Putamen (tissue), 1 donor: ENCODE measurements at regions not wholly inside any gene's neighbourhood (a gene's known extent, or its start where the extent isn't known, plus 50 kb on each side); places are given as distances from the start of the nearest gene placed in this dataset.

Source experiments
- DNase-seq: peaks from one replicate; pipeline ENCODE4 v3.0.0-alpha.2; 2016; ENCODE audit warnings: low spot score

DNA sequence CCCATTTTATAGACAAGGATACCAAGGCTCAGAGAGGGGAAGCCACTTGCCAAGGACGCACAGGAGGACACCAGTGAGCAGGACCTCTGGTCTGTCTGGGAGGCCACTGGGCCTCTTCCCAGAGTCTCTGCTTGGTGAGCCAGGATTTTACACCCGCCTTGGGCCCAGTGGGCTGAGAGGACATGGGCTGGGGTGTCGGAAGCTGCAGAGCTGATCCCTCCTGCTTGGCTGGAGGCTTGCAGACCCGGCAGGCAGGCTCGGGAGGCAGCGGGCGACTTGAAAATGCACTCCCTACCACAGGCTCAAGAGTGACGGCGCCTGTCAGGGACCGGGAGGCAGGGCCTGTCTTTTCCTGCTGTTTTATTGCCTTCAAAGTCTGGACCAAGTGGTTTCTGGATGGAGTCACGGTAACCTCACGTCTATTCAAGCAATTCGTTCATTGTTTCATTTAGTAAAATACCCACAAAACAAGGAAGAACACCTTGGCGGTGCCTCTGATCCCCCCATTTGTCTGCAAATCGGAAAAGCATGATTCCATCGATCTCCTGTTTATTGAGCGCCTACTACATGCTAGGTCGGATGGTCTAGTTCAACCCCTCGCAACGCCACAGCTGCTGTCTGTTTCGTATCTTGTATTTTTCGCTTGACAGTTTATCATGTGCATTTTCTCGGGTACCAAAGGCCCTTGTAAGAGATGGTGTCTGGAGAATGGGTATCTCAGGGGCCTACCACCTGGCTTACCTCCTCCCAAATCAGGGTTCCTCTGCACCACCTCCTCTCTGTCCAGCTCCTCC, 108.1 kb upstream of the IER5L start:
- DNase-seq: no peak

DNA sequence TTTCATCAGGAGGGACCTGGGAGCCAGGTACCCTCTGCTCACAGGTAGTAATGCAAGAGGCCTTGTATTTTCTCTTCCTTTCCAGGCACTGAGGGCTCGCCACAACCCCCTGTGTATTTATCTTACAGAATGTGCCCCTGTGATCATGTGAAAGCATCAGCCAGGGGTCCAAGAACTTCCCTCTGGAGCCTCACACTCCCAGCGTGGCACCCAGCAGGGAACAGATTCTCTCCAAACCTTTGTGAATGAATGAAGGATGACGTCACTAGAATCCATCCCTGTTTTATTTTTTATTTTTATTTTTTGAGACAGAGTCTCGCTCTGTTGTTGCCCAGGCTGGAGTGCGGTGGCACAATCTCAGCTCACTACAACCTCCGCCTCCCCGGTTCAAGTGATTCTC, 107.3 kb upstream of the IER5L start:
- DNase-seq: no peak

DNA sequence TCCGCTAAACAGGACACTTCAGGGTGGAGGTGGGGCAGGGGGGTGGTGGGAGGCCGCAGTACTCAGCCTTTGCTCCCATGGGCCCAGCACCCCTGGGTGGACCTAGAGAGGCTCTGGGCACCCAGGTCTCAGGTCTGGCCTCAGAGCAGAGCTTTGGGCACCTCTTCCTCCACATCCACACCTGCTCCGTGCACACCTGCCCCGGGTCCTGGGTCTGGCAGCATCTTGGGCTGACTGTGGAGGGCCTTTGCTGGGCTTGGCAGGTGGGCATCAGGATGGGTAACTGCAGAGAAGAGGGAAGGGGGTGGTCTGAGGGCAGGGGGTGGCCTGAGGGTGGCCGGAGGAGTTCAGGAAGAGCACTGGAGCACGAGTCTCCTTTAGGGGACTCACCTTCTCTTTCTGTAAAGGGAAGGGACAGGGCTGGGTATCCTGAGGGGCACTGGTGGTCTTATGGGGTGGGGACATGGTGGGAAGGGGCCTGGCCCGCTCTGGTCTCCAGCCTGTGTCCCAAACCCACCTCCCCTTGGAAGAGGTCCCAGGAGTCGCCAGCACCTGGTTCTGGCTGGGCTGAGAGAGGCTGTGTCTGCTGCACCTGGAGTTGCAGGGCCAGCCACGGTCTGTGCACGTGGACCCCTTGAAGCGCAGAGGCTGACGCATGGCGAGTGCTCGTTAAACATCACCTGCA, 106.7 kb upstream of the IER5L start:
- DNase-seq: no peak

DNA sequence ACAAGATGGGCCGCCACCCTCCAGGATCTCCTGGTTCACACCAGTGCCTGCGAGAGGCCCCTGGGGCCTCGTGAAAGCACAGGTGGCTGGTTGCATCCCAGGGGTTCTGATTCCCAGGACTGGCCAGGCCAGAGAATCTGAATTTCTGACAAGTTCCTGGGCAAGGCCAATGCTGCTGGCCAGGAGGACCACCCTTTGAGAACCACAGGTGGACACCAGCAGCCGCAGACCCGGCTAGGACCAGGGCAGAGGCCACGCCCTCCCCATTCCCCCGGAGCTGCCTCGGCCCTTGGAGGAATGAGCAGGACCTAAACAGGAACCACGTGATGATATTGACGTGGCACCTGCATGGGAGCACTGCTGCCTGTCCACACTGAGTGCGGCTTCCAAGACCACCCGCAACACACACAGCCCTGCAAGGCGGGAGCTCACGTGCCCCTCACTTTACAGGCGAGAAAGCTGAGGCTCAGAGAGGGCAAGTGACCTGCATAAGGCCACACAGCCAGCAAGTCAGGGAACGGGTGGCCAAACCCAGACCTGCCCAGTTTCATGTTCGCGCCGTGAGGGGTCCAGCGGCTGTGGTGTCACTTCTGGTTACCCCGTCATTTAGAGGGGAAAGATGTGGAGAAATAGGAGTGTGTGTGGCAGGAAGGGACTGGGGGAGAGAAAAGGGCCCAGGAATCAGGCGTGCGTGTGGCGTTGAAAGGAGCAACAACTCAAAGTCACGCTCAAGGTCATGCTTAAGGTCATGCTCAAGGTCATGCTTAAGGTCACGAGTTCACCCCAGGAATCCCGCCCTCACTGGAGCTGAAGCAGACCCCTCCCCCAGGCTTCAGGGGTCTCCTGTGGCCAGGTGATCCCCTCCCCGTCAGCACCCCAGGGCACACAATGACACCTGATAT, 105.9 kb upstream of the IER5L start:
- no peak for DNase-seq

DNA sequence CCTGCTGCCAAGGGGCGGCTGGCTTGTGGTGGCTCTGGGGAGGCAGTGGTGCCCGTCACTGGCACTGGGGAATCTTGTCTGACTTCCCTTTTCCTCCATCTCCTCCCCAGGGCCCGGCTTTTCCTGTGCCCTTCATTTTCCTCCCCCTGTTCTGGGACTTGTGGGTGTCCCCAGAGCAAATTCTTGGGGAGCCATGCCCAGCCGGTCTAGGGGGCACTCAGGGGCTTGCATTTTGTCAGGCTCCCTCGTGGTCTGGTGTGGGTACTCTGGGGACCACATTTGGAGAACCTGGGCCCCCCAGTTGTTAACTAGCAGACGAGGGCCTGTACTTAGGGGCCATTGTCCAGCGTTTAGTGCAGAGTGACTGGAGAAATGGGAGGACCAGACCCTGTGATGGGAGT, 105.2 kb upstream of the IER5L start:
- no peak for DNase-seq

DNA sequence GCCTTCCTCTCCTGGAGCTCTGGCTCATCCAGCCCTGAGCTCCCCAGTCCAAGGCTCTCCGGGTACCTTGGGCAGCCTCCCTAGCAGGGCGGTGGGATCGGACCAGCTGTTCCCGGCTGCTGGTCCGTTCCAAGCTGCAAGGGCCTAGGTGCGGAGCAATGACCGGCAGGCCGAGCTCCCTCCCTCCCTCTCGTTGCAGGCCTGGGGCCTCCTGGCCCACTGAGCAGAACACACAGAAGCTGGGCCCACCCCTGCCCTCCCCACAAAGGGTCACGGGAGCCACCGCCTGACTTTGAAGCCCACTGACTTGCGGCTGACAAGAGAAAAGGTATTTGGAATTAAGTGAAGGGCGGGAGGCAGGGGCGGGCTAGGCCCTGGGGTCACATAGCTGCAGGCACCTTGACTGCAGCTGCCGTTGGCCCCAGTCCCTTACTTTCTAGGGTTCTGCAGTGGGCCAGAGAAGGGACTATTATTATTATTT, 104.7 kb upstream of the IER5L start:
- no peak for DNase-seq

DNA sequence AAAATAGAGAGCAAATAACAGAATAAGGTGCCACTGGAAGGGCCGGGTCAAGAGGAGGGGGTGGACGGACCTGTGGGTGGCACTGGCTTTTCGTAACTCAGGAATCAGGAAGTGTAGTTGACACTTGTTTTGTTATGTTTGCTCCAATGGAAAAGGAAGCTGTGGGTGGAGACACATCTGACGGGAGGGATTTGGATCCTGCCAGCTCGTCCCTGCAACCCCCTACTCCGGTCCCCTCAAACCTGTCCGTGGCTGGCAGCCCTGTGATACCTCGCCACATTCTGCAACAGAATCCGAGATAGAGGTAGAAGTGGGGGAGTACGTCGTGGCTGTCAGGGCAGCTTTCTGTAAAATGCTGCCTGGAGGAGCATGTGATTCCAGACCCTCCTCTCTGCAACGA, 104.2 kb upstream of the IER5L start:
- no peak for DNase-seq

DNA sequence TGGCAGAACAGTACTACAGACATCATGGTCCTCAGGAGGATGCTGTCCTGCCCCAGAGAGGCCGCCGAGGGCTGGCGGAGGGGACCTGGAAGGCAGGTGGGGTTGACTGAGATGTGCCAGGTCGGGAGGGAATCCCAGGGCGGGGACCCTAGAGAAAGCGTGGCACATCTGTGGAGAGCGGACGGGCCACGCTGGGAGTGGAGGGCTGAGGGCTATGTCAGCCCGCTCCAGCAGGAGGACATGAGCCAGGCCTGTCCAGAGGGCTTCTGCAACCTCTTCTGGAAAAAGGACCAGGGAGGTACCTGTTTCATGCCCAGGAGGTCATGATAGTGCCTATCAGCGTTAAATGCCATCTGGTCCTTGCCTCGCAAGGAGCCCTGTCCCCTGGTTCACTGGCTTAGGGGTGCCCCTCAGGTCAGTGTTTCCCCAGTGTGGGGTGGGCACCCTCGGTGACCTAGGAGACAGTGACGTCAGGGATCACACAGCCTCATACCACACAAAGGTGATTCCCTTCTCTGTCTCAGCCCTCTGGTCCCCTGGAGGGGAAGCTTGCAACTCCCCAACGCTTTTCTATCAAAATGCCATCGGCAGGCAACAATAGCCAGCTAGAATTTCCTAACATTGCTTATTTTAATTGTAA, 103.6 kb upstream of the IER5L start:
- DNase-seq: no peak

DNA sequence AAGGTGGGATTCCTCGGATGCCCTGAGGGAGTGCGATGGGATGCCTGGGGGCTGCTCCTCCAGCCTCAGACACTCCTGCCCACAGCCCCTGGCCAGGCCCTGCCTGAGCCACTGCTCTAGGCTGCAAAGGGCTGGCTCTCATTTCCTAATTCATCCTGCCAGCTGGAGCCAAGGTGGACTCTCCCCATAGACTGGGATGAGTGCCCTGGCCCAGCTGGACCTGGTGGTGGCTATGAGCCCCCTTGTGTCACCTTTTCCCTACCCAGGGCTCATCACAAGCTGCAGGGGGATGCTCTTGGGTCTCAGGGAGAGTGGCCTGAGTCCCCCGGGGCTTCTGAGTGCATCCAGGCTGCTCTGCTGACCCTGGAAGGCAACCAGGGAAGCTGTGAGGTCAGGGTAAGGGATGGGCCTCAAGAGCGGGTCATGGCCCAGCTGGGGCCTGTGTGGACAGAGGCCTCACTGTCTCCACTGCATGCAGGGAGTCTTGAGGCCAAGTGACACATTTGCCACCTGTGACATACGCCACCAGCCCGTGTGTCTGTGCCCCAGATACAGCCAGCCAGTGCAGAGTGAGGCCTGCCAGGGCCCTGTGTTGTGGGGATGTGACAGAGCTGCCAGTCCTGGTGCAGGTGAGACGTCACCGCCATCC, 102.7 kb upstream of the IER5L start:
- DNase-seq: no peak

DNA sequence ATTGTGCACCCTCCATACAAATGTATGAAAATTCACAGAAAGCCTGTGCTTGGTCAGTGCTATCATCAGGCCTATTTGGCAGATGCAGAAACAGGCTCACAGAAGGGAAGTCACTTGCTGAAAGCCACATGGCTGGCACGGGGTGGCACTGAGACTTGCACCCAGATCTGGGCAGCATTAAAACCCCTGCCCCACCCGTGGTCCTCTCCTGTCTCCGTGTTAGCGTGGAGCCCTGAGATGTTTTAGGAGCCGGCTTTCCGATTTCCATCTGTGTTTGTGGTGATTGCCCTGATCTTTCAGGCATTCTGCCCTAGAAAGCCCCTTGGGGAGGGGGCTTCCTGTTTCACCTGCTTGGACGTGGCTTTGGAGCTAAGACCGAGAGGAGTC, 102.2 kb upstream of the IER5L start:
- no peak for DNase-seq

DNA sequence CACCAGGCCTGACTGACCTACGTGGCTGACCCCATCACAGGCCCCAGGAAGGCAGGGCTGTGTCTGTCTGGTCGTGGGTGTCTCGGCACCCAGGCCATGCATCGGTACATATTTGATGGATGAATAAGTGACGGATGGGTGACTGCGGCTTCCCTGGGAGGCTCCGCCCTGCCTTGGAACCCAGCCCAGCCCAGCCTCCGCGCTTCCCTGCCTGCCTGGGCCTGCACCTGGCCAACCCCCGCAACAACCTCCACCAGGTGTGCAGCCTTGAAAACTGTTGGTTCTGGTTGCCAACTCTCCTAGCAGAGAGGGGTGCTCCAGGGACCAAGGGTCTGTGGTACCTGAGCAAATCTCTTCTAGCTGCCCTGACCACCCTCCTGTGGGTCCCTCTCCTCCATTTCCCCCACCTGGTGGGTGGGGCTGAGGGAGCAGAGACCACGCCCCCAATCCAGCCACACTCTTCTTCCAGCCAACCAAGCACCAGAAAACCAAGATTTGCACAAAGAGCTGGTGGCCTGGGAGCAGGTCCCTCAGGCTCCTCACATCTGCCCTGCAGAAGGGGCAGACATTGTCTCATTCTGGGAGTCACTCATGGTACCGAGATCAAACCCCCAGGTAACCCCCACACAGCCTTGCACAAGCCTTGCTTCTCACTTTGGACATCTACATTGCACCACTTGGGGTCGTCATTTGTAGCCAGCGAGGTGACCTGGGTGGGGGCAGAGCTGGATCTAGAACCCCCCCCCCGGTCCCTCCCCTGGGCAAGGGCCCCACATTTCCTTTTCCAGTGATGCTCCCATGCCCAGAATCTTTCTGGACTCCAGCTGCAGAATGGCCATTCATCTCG, 100.6 kb upstream of the IER5L start:
- no peak for DNase-seq

DNA sequence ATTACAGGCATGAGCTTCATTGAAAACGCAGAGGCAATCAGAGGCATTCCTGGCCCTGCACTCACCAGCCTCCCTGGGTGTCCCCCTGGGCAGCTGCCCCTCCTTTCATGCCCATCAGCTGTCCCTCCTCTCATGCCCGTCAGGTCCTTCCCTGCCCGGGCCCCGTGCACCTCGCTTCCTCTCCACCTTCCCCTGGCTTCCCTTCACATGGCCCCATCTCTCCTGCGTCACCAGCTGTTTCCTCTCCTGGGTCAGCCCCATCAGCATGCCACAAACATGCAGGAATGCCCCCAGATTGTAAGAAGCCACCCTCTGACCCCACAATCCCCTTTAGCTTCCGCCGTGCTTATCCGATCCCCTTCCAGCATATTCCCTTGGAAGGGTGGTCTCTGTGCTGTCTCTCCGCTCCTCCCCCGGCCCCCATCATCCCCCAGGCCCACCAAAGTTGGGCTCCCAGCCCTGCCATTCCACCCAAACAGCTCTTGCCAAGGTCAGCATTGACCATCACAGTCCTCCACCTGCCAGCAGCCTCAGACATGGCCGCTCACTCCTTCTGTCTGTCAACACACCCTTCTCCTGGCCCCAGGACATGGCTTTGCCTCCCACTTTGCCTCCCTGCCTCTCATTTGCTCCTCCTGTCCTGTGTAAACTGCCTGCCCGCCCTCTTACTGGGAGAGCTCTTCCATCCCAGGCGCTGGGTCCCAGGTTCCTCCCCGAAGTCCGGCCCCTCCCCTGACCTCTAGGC, 98.6 kb upstream of the IER5L start:
- no peak for DNase-seq

DNA sequence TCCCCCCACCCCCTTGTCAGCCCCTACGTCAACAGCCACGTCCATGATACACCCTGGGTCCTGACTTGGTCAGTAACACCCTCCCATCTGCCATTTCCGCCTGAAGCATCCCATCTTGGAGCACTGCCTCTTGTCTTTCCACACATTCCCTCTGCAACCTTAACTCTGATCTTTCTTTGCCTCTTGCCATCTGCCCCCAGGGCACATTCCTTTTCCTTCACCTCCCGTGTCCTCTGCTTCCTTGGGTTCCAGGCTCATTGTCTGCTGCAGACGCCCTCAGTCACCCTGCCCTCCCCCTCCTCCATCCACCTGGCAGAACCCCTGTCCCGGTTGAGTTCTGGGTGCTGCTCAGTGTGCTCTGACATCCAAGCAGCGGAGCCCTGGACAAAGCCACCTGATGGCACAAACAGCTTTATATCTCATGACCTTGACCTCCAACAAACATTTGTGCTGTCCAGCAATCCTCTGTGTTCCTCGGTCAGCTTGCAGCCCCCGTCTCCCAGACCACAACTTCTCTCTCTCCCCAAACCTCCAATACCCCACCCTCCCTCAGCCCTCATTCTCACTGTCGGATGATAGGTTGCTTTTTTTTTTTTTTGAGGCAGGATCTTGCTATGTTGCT, 97.7 kb upstream of the IER5L start:
- no peak for DNase-seq

DNA sequence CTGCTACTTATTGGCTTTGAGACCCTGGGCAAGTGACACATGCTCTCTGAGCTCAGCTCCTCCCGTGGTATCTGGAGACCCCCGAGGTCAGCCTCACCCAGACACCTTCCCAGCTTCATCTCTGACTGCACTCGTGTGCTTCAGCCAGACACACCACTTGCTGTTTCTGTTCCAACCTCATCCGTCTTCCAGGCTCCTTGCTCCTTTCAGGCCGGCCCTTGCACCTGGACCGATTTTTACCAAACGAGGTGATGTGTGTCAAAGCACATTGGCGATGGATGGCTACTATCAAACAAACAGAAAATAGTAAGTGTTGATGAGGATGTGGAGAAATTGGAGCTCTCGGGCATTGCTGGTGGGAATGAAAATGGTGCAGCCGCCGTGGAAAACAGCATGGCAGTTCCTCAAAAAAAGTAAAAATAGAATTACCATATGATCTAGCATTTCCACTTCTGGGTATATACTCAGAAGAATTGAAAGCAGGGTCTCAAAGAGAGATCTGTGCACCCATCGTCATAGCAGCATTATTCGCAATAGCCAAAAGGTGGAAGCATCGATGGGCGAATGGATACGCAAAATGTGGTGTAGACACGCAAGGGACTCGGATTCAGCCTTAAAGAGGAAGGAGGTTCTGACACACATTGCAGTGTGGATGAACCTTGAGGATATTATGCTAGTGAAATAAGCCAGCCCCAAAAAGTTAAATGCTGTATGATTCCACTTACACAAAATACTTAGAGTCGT, 96.1 kb upstream of the IER5L start:
- DNase-seq: no peak

DNA sequence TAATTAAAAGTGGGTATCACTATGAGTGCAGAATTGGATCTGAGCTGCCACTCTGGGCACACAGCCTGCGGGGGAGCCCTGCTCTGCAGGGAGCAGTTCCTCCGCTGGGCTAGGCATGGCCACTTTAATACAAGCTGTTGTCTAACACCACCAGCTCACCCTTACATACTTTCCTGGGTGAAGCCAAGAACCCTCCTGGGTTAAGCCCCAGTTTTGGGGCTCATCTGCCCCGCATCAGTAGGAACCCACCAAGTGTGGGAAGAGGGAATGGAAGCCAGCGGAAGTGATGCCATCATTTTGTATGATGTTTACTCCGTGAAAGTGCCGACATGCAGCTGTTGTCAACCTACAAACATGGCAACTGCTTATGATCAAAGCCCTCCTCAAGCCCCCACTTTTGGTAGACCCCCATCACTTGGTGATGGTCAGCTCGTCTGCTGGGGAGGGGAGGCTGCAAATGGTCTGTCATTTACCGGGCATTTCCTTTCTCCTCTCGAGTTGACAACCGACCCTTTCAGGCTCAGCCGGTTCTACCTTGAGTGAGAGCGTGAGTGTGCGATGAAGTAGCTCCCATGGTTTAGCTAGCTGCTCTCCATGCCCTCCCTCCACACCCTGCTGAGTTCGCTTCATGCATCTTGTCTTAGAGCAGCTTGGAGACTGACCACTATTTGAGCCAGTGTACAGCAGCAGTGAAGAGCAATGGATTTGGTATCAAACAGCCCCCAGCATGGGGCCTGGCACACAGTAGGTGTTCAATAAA, 95.3 kb upstream of the IER5L start:
- DNase-seq: no peak

DNA sequence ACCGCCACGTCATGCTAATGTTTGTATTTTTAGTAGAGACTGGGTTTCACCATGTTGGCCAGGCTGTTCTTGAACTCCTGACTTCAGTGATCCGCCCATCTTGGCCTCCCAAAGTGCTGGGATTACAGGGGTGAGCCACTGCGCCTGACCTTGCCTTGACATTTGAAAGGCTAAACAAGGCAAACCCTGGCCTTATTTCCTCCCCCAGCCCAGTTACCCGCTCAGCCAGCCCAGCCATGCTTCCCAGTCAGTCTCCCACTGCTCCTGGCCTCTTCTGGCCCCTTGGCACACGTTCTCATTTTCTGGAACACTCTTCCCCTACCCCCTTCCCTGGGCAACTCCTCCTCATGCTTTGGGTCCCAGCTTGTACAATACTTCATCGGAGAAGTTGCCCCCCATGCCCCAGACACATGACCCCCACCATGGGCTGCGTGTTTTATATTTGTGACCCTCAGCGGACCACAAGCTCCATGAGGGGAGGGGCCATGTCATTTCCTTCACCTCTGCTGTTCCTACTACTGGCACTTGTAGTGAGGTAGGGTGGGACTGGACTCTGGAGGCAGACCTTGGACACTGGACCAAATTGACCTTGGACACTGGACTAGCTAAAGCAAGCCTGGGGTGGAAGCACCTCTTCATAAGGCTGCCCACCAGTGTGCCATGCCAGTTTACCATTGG, 94.4 kb upstream of the IER5L start:
- no peak for DNase-seq

DNA sequence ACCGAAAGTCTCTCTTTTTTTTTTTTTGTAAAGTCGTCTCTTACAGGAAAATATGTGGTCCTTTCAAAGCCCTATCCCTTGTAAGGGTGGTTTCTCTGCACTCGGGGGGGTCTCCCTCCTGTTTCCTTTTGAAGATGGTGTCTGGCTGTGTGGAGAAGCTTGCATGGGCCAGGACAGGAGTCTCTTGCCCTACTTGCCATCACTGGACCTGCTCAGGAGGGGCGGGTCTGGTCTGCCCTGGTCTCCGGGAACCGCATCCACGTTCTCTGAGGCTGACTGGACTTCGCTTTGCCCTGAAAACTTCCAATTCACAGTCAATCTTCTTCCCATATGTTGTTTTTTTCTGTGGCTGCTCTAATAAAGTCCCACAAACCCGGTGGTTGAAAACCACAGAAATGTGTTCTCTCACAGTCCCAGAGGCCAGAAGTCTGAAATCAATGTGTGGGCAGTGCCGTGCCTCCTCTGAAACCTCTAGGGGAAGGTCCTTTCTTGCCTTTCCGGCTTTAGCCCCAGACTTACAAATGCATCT, 92.9 kb upstream of the IER5L start:
- no peak for DNase-seq
